Activated CD4-positive, CD25-positive, alpha-beta regulatory T cell treated with anti-CD3 and anti-CD28 coated beads, Interleukin-2, amount 50 U/mL, for 72 hours (primary cell): ENCODE measurements at regions not wholly inside any gene's neighbourhood (a gene's known extent, or its start where the extent isn't known, plus 50 kb on each side); places are given as distances from the start of the nearest gene placed in this dataset.
"Not testable (repeated sequence)": the region's sequence is repeated elsewhere in the genome, so short reads cannot be mapped to it uniquely, and the experiment has no call there.

Source experiments
- DNase-seq: peaks from one replicate; pipeline ENCODE4 v3.0.0; 2021

DNA sequence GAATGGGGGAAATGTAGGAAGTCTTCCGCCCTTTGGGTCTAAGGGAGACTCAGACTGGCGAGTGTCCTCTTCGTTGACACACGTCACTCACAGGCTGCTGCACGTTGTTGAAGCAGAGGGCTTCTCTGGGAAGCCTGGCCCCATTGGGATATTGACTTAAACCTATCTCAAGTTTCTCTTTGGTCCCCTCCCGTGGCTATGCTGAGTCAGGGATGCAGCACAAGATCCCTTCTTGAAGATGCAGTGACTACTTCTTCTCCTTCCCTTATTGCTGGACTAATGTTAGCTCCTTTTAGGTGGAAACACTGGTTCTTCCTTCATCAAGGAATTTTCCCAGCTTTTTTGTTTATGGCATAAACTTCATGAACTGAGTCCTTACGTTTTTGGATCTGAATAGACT, 89.8 kb upstream of the CCDC71L start:
- no peak for DNase-seq

DNA sequence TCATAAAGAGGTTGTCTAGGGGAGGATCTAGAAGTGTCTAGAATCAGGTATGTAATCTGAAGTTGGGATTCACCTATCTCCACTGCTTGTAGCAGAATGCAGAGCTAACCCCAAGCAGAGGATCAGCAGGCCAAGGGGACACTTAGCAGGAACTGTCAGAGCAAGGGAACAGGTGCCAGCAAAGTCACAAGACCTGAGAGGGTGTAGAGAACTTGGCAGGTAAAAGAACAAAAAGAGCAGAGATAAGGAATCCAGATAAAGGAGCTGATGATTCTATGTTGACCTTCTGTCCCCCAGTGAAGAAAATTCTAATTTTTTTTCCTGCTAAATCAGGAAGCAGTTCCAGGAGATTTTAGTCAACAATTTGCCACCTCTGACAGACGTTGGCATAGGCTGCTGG, 91.4 kb upstream of the CCDC71L start:
- no peak for DNase-seq

- not testable (repeated sequence) for DNase-seq
These were observed 94.1 kb upstream of the CCDC71L start for GRCh38 chr7:106755024-106755423.

- no peak for DNase-seq
These were observed 94.7 kb upstream of the CCDC71L start for GRCh38 chr7:106755641-106756040.

- DNase-seq = no peak
These were observed 95.1 kb upstream of the CCDC71L start for GRCh38 chr7:106756071-106756470.

- DNase-seq = no peak
These were observed 95.9 kb upstream of the CCDC71L start for GRCh38 chr7:106756884-106757283.

GRCh38 chr7:106757846-106758245, 96.9 kb upstream of the CCDC71L start:
- DNase-seq = no peak

DNA sequence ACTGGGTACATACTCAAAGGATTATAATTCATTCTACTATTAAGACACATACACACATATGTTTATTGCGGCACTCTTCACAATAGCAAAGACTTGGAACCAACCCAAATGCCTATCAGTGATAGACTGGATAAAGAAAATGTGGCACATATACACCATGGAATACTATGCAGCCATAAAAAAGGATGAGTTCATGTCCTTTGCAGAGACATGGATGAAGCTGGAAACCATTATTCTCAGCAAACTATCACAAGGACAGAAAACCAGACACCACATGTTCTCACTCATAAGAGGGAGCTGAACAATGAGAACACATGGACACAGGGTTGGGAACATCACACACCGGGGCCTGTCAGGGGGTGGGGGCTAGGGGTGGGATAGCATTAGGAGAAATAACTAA, 101.9 kb upstream of the CCDC71L start:
- DNase-seq = not testable (repeated sequence)

DNA sequence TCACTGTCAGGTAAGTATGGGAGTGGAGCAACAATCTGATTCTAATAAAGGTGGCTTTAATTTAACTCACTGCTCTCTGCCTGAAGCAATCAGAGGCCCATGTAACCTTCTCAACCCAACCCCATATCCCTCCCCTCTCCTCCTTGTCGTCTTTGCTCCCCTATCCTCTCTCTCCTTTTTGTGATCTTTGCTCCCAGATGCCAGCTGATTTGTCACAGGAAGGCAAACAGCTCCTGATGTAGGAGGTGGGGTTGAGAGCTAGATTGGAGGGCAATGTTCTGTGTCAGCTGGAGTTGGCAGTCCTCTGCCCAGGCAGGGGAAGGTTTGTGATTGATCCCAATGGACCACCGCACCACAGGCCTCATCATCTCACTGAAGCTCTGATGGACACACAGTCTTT, 101.4 kb upstream of the PIK3CG start:
- no peak for DNase-seq

DNA sequence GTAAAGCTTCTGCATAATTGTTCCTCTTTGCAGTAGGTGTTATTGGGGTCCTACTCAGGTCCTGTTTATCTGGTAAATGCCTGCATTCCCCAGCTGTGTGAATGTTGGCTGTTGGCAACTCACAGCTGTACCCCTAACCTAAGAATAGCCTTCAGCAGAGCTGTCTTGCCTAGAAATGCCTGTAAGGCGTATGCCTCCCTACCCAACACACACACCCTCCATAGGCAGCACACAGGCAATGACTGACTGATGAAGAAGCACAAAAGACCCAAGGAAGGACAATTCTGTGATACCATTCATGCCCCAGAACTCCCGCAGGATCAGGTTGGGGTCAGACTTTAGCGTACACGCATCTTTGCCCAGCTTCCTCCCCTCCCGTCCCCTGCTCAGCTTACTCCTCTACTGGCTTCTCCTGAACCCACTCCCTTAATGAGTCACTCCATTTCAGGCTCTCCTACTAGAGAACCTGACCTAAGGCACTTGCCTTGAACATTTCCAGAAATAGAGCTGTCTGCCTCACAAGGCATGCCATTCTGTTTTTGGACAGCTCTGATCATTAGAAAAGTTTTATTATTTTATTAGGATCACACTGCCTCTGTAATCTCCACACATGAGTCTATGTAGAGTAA, 99.2 kb upstream of the PIK3CG start:
- DNase-seq = no peak

- DNase-seq = no peak
These were observed 98.5 kb upstream of the PIK3CG start for GRCh38 chr7:106766551-106766950.

DNA sequence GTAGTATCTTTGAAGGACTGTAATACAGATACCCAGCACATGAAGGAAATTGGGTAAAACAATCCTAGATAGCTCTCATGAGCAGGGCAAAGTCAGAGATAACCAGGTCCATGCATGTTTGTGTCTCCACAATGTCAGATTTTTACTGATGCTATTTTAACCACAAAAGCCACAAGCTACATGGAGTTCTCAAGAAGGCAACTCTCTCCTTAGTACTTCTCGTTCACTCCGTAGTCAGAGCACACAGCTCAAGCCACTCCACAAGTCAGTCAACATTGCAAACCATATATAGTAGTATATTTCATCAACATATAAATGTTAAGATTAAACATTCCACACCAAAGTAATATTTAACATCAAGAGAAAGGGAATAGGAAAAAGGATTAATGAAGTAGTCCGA, 98.0 kb upstream of the PIK3CG start:
- DNase-seq = no peak

DNA sequence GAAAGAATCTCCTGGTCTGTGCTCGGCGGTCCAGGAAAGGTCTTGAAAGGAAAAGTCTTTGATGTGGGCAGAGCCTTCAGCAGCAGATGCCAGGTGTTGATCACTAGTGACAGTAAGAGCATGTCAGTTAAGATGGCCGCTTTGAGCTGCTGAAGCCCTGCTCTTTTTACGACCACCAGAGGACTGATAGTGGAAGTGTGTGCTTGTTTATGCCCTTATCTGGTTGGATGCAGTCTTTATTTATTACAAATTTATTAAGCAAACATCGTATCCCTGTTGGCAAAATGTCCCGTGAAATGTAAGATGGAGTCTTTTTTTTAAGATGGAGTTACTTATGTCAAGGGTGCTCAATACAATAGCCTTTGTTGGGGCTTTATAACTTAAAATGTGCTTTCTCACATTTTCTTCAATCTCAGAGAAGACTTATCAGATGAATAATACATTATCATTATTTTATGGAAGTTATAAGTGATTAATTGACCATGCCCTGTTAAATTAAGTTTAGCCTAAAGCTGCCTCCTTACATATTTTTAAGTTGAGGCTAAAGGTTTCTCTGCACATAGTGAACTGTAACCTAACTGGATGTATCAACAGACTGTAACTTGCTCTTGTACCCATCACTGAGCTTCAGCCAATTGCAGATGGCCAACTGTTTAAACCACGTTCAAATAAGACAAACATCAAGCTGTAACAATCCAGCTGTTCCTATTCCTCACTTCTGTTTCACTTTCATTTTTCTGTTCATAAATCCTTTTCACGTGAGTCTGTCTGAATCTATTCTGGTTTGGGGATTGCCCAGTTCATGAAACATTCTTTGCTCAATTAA, 97.4 kb upstream of the PIK3CG start:
- no peak for DNase-seq

GRCh38 chr7:106768324-106768751, 96.7 kb upstream of the PIK3CG start:
- DNase-seq = no peak

DNA sequence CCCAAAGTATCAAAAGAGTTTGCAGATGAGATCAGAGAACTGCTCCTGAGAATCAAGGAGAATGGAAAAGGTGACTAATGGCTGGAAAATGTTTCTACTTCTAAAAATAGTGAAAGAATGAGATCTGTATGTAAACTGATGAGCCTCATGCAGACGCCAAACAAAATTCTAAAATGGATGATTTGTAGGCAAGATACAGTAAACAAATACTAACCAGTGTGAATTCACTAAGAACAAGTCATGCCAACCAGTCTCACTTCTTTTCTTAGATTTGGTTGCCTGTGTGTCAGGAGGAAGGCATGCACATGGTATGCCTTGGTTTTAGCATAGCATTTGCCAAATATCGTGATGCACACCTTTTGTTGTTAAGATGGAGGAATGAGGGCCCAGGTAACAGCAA, 94.9 kb upstream of the PIK3CG start:
- no peak for DNase-seq

GRCh38 chr7:106772655-106773108, 92.4 kb upstream of the PIK3CG start:
- no peak for DNase-seq

DNA sequence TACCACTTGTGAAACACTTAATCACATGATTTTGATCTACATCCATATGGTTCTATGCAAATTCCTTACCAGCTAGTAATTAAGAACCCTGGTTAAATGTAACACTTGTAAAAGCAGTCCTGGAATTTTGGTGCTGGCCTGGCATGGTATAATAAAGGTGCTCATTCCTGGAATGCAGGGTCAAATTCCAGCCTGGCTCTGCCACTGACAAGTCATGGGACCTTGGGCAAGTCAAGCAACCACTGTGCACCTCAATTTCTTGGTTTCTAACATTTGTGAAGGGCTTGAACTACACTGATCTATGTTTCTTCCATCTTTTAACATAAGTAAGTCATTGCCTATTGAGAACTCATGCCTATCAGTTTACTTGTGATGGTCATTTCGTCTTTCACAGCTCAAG, 91.9 kb upstream of the PIK3CG start:
- no peak for DNase-seq

DNA sequence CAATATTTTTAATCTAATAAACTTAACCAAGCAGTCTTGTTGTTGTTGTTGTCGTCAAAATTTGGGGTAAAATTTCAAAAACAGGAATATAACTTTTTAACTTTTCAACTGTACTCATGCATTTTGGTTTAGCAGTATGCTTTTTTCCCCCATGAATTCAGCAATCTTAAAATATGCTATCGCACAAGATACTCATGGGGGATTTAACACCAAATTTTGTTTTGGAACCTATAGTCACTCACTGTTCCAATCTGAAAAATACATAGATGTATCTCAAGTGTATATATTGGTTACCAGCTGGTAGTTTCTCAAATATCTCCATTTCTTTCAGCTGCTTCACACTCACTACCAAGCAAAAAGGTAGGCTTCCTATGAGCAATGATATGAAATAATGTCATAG, 91.4 kb upstream of the PIK3CG start:
- no peak for DNase-seq

DNA sequence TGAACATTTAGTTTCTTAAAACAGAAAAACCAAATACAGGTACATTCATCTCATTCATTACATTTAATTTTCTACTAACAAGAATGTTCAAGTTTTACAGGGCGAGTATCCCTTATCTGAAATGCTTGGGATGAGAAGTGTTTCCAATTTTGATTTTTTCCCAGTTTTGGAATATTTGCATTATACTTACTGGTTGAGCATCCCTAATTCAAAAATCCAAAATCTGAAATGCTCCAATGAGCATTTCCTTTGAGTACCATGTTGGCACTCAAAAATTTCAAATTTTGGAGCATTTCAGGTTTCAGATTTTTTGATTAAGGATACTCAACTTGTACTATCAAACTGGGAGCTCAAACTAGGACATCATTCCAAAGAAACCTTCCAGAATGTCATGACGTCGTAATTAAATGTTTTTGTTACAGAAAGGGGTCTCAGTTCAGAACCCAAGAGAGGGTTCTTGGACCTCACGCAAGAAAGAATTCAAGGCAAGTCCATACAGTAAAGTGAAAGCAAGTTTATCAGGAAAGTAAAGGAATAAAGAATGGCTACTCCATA, 90.8 kb upstream of the PIK3CG start:
- no peak for DNase-seq

- DNase-seq = no peak
These were observed 90.1 kb upstream of the PIK3CG start for GRCh38 chr7:106774768-106775551.

DNA sequence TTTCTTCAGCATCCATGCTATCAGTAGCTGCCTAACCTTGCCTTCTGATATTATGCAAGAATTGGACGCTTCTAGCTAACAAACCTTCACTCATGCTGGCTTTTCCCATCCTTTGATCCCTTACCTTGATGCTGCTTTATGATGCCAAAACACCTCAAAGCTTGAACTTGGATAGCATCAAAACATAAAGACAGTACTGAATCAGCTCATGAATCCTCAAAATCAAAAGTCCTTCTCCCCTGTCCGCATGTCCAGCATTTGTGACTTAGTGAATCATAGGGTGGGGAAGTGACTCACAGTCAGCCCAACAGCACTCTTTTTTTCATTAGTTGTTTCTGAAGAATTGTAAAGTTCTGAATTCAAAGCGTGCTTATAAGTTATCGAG, 89.5 kb upstream of the PIK3CG start:
- no peak for DNase-seq

DNA sequence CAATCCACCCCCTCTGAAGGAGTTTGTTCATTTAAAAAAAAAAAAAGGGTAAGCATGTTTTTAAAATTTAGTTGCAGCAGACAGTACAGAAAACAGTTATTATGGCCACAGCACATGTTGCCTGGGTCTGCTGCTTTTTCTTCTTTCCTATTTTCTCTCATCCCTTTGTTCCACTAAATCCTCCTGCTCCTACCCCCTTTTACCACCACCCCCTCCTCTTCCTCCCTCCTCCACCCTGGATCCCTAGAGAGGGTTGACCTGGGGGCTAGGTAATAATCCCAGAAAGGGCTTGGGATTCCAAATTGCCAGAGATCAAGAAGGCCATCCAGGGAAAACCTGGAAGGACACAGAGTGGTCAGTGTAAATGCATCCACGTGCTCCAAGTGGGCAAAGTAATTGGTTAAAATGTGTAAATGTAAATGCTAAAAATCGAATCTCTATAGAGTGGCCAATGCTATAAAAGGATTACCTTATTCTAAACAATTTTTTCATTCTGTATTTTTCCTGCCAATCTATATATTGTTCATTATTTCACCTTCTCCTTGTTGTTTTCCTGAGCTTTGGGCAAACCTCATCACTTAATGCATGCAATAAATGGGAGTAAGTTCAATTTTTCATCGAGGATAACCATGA, 89.0 kb upstream of the PIK3CG start:
- no peak for DNase-seq
